GM10266 (cell line): ENCODE measurements at regions not wholly inside any gene's neighbourhood (a gene's known extent, or its start where the extent isn't known, plus 50 kb on each side); places are given as distances from the start of the nearest gene placed in this dataset.

Experiments used
- DNase-seq: peaks from one replicate; pipeline ENCODE4 v3.0.0; 2012; ENCODE audit errors: extremely low spot score
- TF ChIP-seq, protein P1 (sequence below): IDR thresholded peaks from 2 replicates; pipeline ENCODE4 v1.5.1; 2012; ENCODE audit warnings: mild to moderate bottlenecking, low read depth; ENCODE audit not compliant: control insufficient read depth, insufficient read depth; ENCODE audit errors: missing control alignments

DNA sequence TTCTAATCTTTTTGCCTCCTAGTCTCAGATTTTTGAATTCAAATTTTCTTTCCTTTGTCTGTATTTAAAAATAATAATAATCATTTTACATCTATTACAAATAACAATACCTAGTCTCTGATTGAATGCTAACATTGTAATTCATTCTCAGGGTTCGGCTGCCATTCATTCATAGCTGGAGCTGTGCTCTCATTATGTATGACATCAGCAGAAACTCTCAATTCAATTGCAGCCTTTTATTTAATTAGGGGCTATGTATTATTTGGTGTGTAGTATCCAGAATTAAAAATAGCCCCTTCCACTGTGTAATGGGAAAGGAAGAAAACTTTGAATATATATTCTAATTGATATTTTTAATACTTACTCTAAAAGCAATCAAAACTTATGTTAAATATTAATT, 270.4 kb upstream of the MDFIC2 start:
- no peak for DNase-seq
- TF ChIP-seq, protein P1, sequence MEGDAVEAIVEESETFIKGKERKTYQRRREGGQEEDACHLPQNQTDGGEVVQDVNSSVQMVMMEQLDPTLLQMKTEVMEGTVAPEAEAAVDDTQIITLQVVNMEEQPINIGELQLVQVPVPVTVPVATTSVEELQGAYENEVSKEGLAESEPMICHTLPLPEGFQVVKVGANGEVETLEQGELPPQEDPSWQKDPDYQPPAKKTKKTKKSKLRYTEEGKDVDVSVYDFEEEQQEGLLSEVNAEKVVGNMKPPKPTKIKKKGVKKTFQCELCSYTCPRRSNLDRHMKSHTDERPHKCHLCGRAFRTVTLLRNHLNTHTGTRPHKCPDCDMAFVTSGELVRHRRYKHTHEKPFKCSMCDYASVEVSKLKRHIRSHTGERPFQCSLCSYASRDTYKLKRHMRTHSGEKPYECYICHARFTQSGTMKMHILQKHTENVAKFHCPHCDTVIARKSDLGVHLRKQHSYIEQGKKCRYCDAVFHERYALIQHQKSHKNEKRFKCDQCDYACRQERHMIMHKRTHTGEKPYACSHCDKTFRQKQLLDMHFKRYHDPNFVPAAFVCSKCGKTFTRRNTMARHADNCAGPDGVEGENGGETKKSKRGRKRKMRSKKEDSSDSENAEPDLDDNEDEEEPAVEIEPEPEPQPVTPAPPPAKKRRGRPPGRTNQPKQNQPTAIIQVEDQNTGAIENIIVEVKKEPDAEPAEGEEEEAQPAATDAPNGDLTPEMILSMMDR, result no peak

DNA sequence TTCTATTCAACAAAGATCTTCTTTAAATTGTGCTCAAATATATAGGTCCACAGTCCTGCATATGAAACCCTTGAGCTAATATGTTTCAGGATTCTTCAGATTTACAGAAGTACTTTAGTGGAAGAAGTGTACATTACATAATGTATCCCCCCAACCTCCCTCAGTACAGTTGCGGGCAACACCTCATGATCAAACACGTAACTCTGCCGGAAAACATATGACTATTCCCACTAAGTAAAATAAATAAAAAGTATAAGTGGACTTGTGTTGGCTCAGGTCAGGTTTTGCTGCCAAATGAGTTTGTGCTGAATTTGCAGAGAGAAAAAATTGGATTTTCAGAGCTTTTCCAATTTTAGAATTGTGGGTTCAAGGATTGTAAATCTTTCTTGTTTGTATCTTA, 267.6 kb upstream of the MDFIC2 start:
- no peak for DNase-seq

DNA sequence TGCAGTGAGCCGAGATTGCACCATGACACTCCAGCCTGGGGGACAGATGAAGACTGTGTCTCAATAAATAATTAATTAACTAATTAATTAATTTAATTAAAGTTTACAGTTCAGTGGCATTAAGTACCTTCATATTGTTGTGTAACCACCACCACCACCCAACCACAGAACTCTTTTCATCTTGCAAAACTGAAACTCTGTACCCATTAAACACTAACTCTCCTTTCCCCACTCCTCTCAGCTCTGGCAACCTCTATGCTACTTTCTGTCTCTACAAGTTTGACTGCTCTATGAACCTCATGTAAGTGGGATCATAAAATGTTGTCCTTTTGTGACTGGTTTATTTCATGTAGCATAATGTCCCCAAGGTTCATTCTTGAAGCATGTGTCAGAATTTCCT, 259.3 kb upstream of the MDFIC2 start:
- TF ChIP-seq, protein P1, result no peak

More for the DNA sequence above, 267.6 kb upstream of the MDFIC2 start:
- TF ChIP-seq, protein P1, result no peak

DNA sequence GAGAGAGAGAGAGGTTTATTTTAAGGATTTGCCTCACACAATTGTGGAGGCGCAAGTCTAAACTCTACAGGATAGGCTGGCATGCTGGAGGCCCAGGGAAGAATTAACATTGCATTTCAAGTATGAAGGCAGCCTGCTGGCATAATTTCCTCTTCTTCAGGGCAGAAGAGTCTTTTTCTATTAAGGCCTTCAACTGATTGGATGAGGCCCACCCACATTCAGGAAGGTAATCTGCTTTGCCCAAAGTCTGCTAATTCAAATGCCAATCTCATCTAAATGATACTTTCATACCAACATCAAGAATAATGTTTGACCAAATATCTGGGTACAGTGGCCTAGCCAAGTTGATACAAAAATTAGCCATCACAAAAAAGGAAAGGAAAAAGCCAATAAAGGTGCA, 258.1 kb upstream of the MDFIC2 start:
- TF ChIP-seq, protein P1, result no peak
- DNase-seq, result no peak

More for the DNA sequence above, 259.3 kb upstream of the MDFIC2 start:
- no peak for DNase-seq

DNA sequence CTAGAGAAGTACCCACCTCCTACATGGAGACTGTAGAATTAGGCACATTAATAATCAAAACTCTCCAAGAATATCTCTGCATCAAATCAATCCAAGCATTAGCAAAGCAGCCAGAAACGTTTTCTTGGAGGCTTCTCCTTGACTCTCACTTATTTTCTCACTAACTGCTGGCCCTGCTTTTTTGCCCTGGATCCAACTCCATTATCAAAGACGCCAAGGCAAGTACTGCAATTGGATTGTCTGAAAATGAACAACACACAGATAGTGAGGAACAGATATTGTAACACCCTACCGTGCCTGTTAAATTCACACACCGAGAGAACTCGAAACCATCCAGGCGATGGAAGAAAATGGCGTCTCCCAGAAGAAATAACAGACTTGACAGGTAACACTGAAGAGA, 256.2 kb upstream of the MDFIC2 start:
- DNase-seq, result no peak
- TF ChIP-seq, protein P1, result no peak

DNA sequence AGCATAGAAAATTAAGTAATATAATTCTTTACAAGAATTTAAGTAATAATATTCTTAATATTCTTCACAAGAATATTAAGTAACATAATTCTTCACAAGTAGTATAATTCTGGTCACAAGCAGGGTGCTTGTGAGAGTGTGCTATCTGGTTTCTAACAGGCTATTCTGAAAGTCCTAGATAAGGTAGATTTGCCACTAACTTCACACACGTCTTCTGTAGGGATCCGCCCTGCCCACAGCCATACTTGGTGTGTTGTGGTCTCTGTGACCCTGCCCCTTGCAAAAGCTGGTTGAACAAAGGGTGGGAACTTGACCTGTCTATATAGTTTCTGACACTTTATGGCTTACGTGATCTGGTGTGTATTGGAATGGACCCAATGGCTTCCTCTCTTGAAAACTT, 253.4 kb upstream of the MDFIC2 start:
- no peak for DNase-seq
- TF ChIP-seq, protein P1, result no peak

DNA sequence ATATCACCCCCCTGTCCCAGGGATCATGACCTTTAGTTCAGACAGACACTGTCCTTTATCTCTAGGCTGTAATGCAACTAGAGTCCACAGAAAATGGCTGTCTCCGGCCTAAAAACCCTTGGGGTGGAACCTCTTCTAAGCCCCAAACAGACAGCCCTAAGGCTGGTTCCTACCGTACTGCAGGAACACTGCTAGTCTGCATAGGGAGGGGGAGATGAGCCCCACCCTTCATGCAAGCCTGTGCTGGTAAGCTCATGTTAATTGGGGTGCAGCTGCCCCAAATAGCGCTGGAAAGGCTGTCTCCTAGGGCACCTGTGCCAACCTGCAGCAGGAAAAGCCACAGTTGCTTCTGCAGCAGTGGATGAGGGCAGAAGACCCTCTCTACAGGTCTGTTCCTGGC, 252.1 kb upstream of the MDFIC2 start:
- DNase-seq, result no peak
- TF ChIP-seq, protein P1, result no peak
